IMR-90 (cell line): ENCODE measurements at regions not wholly inside any gene's neighbourhood (a gene's known extent, or its start where the extent isn't known, plus 50 kb on each side); places are given as distances from the start of the nearest gene placed in this dataset.

ENCODE experiments used
- ATAC-seq: fragments of 200-7000 bp; cut with Tn5 transposase; 2 replicates; pipeline ENCODE4 v1.9.1; 2020; ENCODE audit warnings: low read depth, mild to moderate bottlenecking, moderate library complexity
- BruUV-seq: library from RNA; stranded (reverse); fragments of 400-500 nt; replicated peaks from 2 replicates; lab custom pipeline; 2021; lab: Mats Ljungman, UMichigan
- CTCF ChIA-PET: fragments of 300-600 bp; formaldehyde crosslinking; extraction: SDS; loops from one replicate; lab custom pipeline; 2021; ENCODE audit warnings: antibody characterized with exemption; lab: Yijun Ruan, JAX
- POLR2A ChIA-PET: fragments of 300-600 bp; sonication (Branson Sonifier 250); formaldehyde crosslinking; loops from one replicate; lab custom pipeline; 2022; ENCODE audit warnings: antibody characterized with exemption; ENCODE audit not compliant: unreplicated experiment; lab: Charles Lee
- DNase-seq: peaks from one replicate; pipeline ENCODE4 v3.0.0; 2013
- H2AFZ ChIP-seq: replicated peaks from 2 replicates; pipeline ENCODE3; 2013; ENCODE audit warnings: low read length, mild to moderate bottlenecking; ENCODE audit not compliant: poor library complexity
- H2AK5ac ChIP-seq: 2 replicates; pipeline ENCODE4 v1.6.1; 2013; ENCODE audit warnings: low read depth, low read length, inconsistent platforms
- H2AK9ac ChIP-seq: replicated peaks from 2 replicates; pipeline ENCODE3; 2013; ENCODE audit warnings: mild to moderate bottlenecking, low read depth, low read length, moderate library complexity; ENCODE audit not compliant: poor library complexity
- H2BK120ac ChIP-seq: 2 replicates; pipeline ENCODE4 v1.6.1; 2013; ENCODE audit warnings: low read depth, low read length, inconsistent platforms
- H2BK15ac ChIP-seq: 3 replicates; pipeline ENCODE4 v1.6.1; 2013; ENCODE audit warnings: low read depth, low read length, inconsistent platforms
- H2BK20ac ChIP-seq: 2 replicates; pipeline ENCODE4 v1.6.1; 2013; ENCODE audit warnings: low read depth, mild to moderate bottlenecking, inconsistent platforms, low read length, moderate library complexity
- H2BK5ac ChIP-seq: 2 replicates; pipeline ENCODE4 v1.6.1; 2013; ENCODE audit warnings: mild to moderate bottlenecking, low read depth, low read length, inconsistent platforms; ENCODE audit not compliant: poor library complexity, severe bottlenecking
- H3K14ac ChIP-seq: replicated peaks from 2 replicates; pipeline ENCODE4 v1.6.1; 2013; ENCODE audit warnings: low read depth, low read length, inconsistent platforms
- H3K18ac ChIP-seq: 2 replicates; pipeline ENCODE4 v1.6.1; 2013; ENCODE audit warnings: low read depth, low read length, control low read depth
- H3K23ac ChIP-seq: 2 replicates; pipeline ENCODE4 v1.6.1; 2013; ENCODE audit warnings: low read depth, low read length, inconsistent platforms
- H3K27ac ChIP-seq: 2 replicates; pipeline ENCODE4 v1.5.1; 2013; ENCODE audit warnings: mild to moderate bottlenecking, control low read depth, low read length; ENCODE audit not compliant: insufficient read depth
- H3K27me3 ChIP-seq: 2 replicates; pipeline ENCODE4 v1.6.1; 2013; ENCODE audit warnings: low read length; ENCODE audit not compliant: control insufficient read depth, insufficient read depth
- H3K36me3 ChIP-seq: 2 replicates; pipeline ENCODE4 v1.6.1; 2013; ENCODE audit warnings: low read length, mixed read lengths; ENCODE audit not compliant: control insufficient read depth, insufficient read depth
- H3K4ac ChIP-seq: 2 replicates; pipeline ENCODE4 v1.6.1; 2013; ENCODE audit warnings: low read depth, low read length, inconsistent platforms
- H3K4me1 ChIP-seq: 2 replicates; pipeline ENCODE4 v1.6.1; 2013; ENCODE audit warnings: low read length, mixed read lengths; ENCODE audit not compliant: control insufficient read depth, insufficient read depth
- H3K4me2 ChIP-seq: 2 replicates; pipeline ENCODE4 v1.6.1; 2013; ENCODE audit warnings: low read depth, mild to moderate bottlenecking, control low read depth, low read length, moderate library complexity
- H3K4me3 ChIP-seq: 2 replicates; pipeline ENCODE4 v1.5.1; 2013; ENCODE audit warnings: low read depth, mild to moderate bottlenecking, control low read depth, low read length, moderate library complexity; ENCODE audit not compliant: insufficient read depth
- H3K56ac ChIP-seq: 2 replicates; pipeline ENCODE4 v1.6.1; 2013; ENCODE audit warnings: low read length, inconsistent platforms; ENCODE audit not compliant: insufficient read depth; ENCODE audit errors: extremely low read depth
- H3K79me1 ChIP-seq, 2 experiments: 2 replicates each; pipeline ENCODE4 v1.6.1; 2013; ENCODE audit warnings: low read length in 2 of 2, inconsistent platforms in 1 of 2, low read depth in 1 of 2
- H3K9ac ChIP-seq: 2 replicates; pipeline ENCODE4 v1.6.1; 2013; ENCODE audit warnings: low read depth, low read length, control low read depth
- H3K9me1 ChIP-seq: 2 replicates; pipeline ENCODE4 v1.6.1; 2013; ENCODE audit warnings: low read length, inconsistent platforms; ENCODE audit not compliant: insufficient read depth
- H3K9me3 ChIP-seq: 2 replicates; pipeline ENCODE4 v1.6.1; 2013; ENCODE audit warnings: low read length; ENCODE audit not compliant: control insufficient read depth, insufficient read depth
- H4K20me1 ChIP-seq: 2 replicates; pipeline ENCODE4 v1.6.1; 2013; ENCODE audit warnings: low read length, inconsistent platforms; ENCODE audit not compliant: insufficient read depth
- H4K5ac ChIP-seq: 2 replicates; pipeline ENCODE4 v1.6.1; 2013; ENCODE audit warnings: mild to moderate bottlenecking, low read depth, low read length, control low read depth
- H4K8ac ChIP-seq, 2 experiments: 2 replicates each; pipeline ENCODE4 v1.6.1; 2013; ENCODE audit warnings: low read depth in 2 of 2, low read length in 2 of 2, control low read depth in 1 of 2, inconsistent platforms in 1 of 2
- H4K91ac ChIP-seq: 2 replicates; pipeline ENCODE4 v1.6.1; 2013; ENCODE audit warnings: low read depth, low read length, inconsistent platforms; ENCODE audit not compliant: insufficient read depth
- BHLHE40 ChIP-seq: fragments of 150-350 bp; IDR thresholded peaks from 2 replicates; pipeline ENCODE4 v1.6.1; 2016; ENCODE audit warnings: mild to moderate bottlenecking, low read depth, low read length
- CEBPB ChIP-seq: IDR thresholded peaks from 2 replicates; pipeline ENCODE4 v1.6.1; 2012; ENCODE audit warnings: low read depth, low read length, improper control_type of control experiment
- CHD1 ChIP-seq: IDR thresholded peaks from 2 replicates; pipeline ENCODE4 v1.6.1; 2012; ENCODE audit warnings: low read depth, low read length, improper control_type of control experiment
- FOS ChIP-seq: fragments of 150-350 bp; IDR thresholded peaks from 2 replicates; pipeline ENCODE4 v1.6.1; 2016; ENCODE audit warnings: low read depth, low read length
- MAFK ChIP-seq: IDR thresholded peaks from 2 replicates; pipeline ENCODE4 v1.6.1; 2012; ENCODE audit warnings: low read depth, low read length, improper control_type of control experiment
- MXI1 ChIP-seq: IDR thresholded peaks from 2 replicates; pipeline ENCODE4 v1.6.1; 2012; ENCODE audit warnings: low read depth, mild to moderate bottlenecking, low read length, moderate library complexity, borderline replicate concordance
- NFE2L2 ChIP-seq: fragments of 150-350 bp; IDR thresholded peaks from 2 replicates; pipeline ENCODE4 v1.6.1; 2016; ENCODE audit warnings: low read depth, mild to moderate bottlenecking, low read length
- POLR2A ChIP-seq: IDR thresholded peaks from 2 replicates; pipeline ENCODE4 v1.6.1; 2012; ENCODE audit warnings: mild to moderate bottlenecking, low read depth, low read length
- RAD21 ChIP-seq: IDR thresholded peaks from 2 replicates; pipeline ENCODE4 v1.6.1; 2012; ENCODE audit warnings: low read length, improper control_type of control experiment
- RCOR1 ChIP-seq: IDR thresholded peaks from 2 replicates; pipeline ENCODE4 v1.6.1; 2012; ENCODE audit warnings: mild to moderate bottlenecking, low read length, improper control_type of control experiment; ENCODE audit not compliant: insufficient replicate concordance
- RFX5 ChIP-seq: IDR thresholded peaks from 2 replicates; pipeline ENCODE4 v1.8.0; 2012; ENCODE audit warnings: low read depth, mild to moderate bottlenecking, low read length, moderate library complexity
- SMC3 ChIP-seq: fragments of 150-350 bp; IDR thresholded peaks from 2 replicates; pipeline ENCODE4 v1.6.1; 2016; ENCODE audit warnings: low read depth, mild to moderate bottlenecking, antibody characterized with exemption, low read length, moderate library complexity
- WGBS, 2 experiments: methylation state at CpG; one replicate each; pipeline versions ENCODE4 v1.1.5 to v1.1.7; 2013; ENCODE audit warnings: missing lambda C conversion rate in 2 of 2; ENCODE audit not compliant: insufficient read length in 1 of 2; ENCODE audit errors: extremely low coverage in 2 of 2; 5-methylcytosine and 5-hydroxymethylcytosine counted together
- dilution Hi-C: fragments of 300-500 bp; cut with HindIII; formaldehyde crosslinking; loops from one replicate; pipeline ENCODE4 v1.14.3; 2018; ENCODE audit warnings: low sequenced_read_pairs; ENCODE audit not compliant: unreplicated experiment
- in situ Hi-C: fragments of 300-500 bp; cut with MboI; formaldehyde crosslinking; loops from 3 replicates; pipeline ENCODE4 v1.14.3; 2019; ENCODE audit warnings: low sequenced_read_pairs, inconsistent platforms, mixed read lengths
- intact Hi-C: fragments of 100-400 bp; cut with micrococcal nuclease; formaldehyde crosslinking; loops from 2 replicates; pipeline ENCODE4 v1.10.0; 2022
- TF ChIP-seq, protein P1 (sequence below): fragments of 150-350 bp; IDR thresholded peaks from 2 replicates; pipeline ENCODE4 v1.6.1; 2017; ENCODE audit warnings: mild to moderate bottlenecking, antibody characterized with exemption, low read length, low read depth
- TF ChIP-seq, protein P2 (sequence below): fragments of 150-350 bp; IDR thresholded peaks from 2 replicates; pipeline ENCODE4 v1.6.1; 2016; ENCODE audit warnings: low read depth, mild to moderate bottlenecking, low read length, moderate library complexity, borderline replicate concordance
- TF ChIP-seq, protein P3 (sequence below): conservative IDR thresholded peaks from 2 replicates; pipeline ENCODE4 v1.5.1; 2012; ENCODE audit warnings: mild to moderate bottlenecking, low read depth, low read length, improper control_type of control experiment

DNA sequence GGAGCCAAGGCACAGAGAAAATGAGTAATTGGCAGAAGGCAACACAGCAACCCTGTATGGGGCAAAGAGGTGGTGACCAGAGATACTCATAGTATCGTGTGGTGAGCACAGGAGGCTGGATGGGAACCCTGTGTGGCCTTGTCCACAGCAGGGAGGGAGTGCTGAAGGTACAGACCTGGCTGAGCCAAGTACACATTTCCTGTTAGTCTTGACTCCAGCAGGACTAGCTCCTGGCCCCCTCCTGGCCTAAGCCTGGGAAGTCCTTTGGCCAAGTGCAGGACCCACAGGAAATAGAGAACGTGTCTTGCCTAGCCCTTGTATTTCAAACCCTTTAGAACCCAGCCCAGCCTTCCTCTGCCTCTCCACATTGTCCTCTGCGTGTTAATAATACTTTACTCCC is 289.8 kb upstream of the PWP1 start:
- H3K23ac ChIP-seq: no peak overlapping the region
- ATAC-seq (no peak), DNase-seq (no peak)
- H3K27me3 ChIP-seq: no peaks in the 10 kb centered on the region
- H2BK120ac ChIP-seq: no peak overlapping the region
- no peaks in the 10 kb centered on the region for H3K79me1 ChIP-seq
- ChIA-PET CTCF (no interaction called here), POLR2A (no interaction called here)
- no peak overlapping the region for H3K9ac ChIP-seq
- H2BK15ac ChIP-seq: no peak overlapping the region
- H2BK20ac ChIP-seq: no peak overlapping the region
- H2AFZ ChIP-seq: no peak overlapping the region
- dilution Hi-C loops: no loop called here
- no peaks in the 10 kb centered on the region for H3K9me3 ChIP-seq
- H3K4ac ChIP-seq: no peak overlapping the region
- H3K14ac ChIP-seq: no peak overlapping the region
- no peak overlapping the region for H3K4me3 ChIP-seq
- peaks cover under 1% of the 10 kb centered on the region; the same call in 1 of the 2 replicates for H3K4me1 ChIP-seq
- H3K36me3 ChIP-seq: no peaks in the 10 kb centered on the region
- H4K8ac ChIP-seq: no peak overlapping the region
- H2BK5ac ChIP-seq: no peak overlapping the region
- H3K27ac ChIP-seq: no peak overlapping the region
- H4K20me1 ChIP-seq: no peaks in the 10 kb centered on the region
- no TSS peak for BruUV-seq
- H3K56ac ChIP-seq: no peak overlapping the region
- peaks cover 2% of the 10 kb centered on the region; the same call in 1 of the 2 replicates for H3K9me1 ChIP-seq
- H4K5ac ChIP-seq: no peak overlapping the region
- intact Hi-C loops: no loop called here
- no peak overlapping the region for H2AK5ac ChIP-seq
- no peak overlapping the region for H3K18ac ChIP-seq
- WGBS, 2 experiments: no CpG with 5 or more reads among the region's 3 CpGs
- H4K91ac ChIP-seq: no peak overlapping the region
- no peak overlapping the region for H2AK9ac ChIP-seq
- no peak overlapping the region for H3K4me2 ChIP-seq
- TF ChIP-seq RAD21 (no peak), NFE2L2 (no peak), SMC3 (no peak), RFX5 (no peak), CEBPB (no peak), RCOR1 (no peak), FOS (no peak), POLR2A (no peak), CHD1 (no peak), MAFK (no peak), MXI1 (no peak), BHLHE40 (no peak)
- TF ChIP-seq, protein P1, sequence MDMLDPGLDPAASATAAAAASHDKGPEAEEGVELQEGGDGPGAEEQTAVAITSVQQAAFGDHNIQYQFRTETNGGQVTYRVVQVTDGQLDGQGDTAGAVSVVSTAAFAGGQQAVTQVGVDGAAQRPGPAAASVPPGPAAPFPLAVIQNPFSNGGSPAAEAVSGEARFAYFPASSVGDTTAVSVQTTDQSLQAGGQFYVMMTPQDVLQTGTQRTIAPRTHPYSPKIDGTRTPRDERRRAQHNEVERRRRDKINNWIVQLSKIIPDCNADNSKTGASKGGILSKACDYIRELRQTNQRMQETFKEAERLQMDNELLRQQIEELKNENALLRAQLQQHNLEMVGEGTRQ: no peak
- TF ChIP-seq, protein P2, sequence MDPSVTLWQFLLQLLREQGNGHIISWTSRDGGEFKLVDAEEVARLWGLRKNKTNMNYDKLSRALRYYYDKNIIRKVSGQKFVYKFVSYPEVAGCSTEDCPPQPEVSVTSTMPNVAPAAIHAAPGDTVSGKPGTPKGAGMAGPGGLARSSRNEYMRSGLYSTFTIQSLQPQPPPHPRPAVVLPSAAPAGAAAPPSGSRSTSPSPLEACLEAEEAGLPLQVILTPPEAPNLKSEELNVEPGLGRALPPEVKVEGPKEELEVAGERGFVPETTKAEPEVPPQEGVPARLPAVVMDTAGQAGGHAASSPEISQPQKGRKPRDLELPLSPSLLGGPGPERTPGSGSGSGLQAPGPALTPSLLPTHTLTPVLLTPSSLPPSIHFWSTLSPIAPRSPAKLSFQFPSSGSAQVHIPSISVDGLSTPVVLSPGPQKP: no peak
- TF ChIP-seq, protein P3, sequence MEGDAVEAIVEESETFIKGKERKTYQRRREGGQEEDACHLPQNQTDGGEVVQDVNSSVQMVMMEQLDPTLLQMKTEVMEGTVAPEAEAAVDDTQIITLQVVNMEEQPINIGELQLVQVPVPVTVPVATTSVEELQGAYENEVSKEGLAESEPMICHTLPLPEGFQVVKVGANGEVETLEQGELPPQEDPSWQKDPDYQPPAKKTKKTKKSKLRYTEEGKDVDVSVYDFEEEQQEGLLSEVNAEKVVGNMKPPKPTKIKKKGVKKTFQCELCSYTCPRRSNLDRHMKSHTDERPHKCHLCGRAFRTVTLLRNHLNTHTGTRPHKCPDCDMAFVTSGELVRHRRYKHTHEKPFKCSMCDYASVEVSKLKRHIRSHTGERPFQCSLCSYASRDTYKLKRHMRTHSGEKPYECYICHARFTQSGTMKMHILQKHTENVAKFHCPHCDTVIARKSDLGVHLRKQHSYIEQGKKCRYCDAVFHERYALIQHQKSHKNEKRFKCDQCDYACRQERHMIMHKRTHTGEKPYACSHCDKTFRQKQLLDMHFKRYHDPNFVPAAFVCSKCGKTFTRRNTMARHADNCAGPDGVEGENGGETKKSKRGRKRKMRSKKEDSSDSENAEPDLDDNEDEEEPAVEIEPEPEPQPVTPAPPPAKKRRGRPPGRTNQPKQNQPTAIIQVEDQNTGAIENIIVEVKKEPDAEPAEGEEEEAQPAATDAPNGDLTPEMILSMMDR: no peak
- in situ Hi-C loops: no loop called here
